ENCODE measurements at regions not wholly inside any gene's neighbourhood (a gene's known extent, or its start where the extent isn't known, plus 50 kb on each side); places are given as distances from the start of the nearest gene placed in this dataset.

DNA sequence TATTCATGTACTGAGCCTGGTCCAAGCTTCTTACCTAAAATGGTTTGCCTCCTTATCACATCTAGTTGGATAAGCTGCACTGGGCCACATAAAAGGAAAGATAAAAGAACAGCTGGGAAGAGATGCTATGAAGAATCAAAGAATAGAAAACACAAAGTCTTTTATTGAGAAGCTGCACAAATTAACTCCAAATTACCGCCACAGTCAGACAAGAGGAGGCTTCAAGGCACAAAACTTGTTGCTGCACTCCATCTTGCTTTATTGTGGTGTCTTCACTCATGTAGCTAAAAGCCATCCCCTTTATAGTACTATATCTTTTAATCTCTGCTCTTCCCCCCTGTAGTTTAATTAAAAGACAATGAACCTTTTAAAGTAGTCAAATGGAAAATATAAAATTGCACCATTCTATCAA, 330.6 kb upstream of the PMFBP1 start:
- no peak for DNase-seq (ENCODE audit: low spot score)

DNA sequence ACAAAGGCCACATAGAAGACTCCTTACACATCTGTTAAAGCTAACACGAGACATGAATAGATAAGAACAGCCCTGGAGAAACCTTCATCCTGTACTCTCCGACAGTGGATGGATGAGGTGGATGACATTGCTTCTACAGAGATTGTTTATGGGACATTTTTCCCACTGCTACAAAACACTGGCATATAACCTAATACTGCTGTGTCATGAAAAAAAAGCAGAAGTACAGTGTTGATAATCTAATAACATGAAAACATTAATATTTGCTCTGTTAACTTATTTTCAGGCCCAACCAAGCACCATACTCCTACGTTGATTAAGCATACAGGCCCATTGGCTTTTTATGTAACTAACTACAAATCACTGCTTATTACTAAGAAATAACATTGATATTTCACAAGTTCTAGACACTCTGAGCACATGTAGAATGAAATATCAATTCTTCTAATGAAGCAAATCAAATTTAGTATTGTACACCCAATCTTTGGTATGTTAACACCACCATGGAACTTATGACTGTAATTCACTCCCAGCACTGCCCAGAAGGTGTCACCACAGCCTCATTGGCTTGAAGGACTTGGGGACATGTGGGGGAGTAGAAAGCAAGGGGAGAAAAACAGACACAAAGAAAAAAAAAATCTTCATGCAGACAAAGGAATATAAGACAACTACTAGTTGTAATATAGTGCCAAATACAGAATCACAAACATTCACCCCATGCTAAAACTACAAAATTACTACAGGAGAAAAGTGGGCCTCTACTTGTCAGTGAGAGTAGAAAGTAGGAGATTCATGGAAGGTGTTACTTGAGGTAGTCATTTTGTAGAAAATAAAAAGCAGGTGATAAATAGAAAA, 330.0 kb upstream of the PMFBP1 start:
- peak; percentile 81 for DNase-seq (ENCODE audit: low spot score)

DNA sequence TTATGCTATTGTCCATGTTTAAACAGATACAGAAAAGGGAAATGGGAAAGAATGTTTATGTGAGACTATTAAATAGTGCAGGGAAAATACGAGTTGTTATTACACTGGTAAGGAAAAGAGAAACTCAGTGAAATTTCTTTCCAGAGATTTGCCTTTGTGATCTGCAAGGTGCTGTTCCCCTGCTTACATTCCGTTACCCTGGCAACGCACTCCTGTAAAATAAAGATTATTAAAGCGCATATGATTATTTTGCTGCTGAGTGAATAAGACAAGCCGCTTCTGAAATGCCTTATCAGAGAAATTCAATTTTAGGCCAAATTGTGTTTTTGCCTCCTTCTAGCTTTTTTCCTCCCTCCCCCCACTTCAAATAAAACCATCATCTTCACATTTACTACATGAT, 328.6 kb upstream of the PMFBP1 start:
- no peak for DNase-seq (ENCODE audit: low spot score)

DNA sequence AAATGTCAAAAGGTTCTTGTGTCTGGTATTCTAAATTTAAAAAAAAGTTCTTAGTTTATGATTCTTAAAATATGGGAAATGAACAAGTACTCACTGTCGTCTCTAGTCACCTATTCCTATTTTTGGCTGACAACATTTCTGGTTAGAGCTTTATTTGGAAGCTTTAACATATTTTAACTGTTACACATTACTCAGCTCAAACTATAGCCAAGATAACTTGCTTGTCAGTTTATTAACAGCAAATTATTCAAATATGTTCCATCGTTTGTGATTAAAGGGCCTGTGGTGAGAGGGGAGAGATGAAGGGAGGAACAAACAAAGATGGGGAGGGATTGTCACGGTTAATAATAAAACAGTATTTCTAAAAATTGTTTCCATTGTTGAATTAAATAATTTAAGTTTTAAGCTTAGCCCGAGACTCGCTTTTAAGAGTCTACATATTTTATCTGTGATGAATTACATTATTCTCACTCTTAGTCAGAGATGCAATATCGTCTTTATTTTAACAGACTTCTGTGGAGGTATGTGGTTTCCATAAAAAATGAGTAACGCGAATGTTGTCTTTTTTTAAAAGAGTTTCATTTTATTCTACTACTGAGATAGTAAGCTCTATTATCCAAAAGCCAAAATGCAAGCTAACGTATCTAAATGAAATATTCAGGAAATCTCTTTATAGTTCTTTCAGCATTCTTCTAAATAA, 321.9 kb upstream of the PMFBP1 start:
- peak; percentile 46 for DNase-seq (ENCODE audit: low spot score)

DNA sequence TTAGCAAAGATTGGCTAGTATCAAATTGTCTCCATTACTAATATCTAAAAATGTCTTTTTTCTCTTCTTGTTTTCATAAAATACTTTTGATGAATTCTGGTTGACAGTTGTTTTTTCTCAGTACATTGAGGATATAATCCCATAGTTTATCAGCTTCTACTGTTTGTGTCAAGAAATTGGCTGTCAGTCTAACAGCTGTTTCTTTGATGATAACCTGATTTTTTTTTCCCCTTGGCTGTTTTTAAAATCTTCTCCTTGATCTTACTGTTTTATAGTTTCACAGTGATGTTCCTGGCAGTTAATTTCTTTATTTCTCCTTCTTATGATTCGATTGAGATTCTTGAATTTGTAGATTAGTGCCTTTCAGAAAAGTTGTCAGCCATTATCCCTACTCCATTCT, 315.3 kb upstream of the PMFBP1 start:
- no peak for DNase-seq (ENCODE audit: low spot score)

DNA sequence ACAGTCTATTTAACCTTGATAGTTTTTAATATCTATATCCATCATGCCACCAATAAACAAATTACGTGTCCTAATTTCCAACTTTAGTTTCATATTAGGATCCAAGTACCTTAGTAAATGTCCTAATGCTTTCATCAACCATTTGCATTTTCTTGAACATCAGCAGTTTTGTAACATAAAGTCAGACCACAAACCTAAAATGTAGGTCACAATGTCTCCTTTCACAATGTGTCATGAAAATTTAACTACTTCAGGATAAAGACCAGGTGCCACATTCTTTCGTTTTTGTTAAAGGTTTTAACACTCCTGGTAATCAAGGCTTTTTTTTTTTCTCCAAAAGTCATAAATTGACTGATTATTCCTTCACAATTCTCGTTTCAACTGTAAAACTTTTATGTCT, 310.7 kb upstream of the PMFBP1 start:
- no peak for DNase-seq (ENCODE audit: low spot score)

DNA sequence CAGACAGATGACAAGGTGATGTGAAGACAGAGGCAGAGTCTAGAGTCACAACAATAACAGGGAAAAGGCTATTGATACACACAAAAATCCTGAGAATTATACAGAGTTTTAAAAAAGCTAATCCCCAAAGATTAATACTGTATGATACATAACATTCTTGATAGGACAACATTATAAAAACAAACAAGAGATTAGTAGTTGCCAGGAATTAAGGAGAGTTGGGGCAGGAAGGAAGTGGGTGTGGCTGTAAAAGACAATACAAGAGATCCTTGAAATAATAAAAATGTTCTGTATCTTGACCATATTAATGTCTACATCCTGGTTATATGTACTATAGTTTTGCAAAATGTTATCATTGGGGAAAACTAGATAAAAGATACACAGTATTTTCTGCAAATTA, 309.5 kb upstream of the PMFBP1 start:
- DNase-seq (ENCODE audit: low spot score): peak; percentile 5

DNA sequence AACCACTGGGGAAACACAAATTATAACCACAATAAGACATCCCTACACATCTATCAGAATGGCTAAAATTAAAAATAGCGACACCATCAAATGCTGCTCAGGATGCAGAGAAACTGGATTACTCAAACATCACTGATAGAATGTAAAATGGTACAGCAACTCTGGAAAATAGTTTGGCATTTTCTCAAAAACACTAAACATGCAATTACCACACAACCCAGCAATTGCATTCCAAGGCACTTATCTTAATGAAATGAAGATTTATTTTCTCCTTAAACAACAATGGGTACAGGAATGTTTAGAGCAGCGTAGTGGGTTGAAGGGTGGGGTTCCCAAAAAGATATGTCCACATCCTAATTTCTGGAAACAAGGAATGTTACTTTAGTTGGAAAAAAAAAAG, 309.0 kb upstream of the PMFBP1 start:
- DNase-seq (ENCODE audit: low spot score): peak; percentile 15

DNA sequence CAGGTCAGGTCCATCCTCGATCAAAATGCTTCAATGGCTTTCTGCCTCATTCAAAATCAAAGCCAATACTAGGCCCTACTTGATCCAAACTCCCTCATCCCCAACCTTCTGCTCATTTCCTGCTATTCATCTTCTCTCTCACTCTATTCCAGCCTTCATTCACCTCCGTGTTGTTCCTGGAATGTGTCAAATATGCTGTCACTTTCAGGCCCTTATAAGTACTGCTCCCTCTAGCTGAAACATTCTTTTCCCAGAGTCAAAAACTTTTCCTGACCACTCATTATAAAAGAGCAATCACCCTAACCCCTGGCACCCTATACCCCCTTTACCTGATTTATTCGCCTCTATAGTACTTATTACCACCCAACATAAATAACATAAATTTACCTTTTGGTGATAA, 303.7 kb upstream of the PMFBP1 start:
- no peak for DNase-seq (ENCODE audit: low spot score)

DNA sequence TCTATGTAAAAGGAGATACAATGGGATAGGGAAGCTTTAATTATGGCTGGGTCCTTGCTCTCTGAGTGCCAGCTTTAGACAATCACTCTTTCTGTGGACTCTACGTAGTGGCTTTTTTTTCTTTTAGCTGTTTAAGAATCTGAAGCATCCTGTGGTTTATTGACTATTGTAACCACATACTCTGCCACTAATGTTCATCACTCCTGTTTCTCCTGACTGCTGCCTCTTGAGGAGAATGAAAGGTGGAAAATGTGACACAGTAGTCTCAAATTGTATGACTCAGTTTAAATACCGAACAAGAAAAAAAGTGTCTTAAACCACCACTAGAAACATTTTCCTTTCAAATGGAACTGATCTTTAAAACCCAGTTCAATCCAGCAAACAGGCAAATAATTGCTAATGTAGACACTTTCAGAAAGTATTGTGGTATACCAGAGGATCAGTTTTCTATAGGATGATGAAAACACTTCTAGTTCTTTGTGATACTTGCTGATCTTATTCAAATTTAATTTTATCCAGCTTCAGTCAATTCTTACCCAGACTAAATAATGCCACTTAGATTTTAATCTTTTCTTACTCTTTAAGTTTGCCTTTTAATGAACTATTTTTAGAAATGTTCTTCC, 302.7 kb upstream of the PMFBP1 start:
- DNase-seq (ENCODE audit: low spot score): peak; percentile 61

DNA sequence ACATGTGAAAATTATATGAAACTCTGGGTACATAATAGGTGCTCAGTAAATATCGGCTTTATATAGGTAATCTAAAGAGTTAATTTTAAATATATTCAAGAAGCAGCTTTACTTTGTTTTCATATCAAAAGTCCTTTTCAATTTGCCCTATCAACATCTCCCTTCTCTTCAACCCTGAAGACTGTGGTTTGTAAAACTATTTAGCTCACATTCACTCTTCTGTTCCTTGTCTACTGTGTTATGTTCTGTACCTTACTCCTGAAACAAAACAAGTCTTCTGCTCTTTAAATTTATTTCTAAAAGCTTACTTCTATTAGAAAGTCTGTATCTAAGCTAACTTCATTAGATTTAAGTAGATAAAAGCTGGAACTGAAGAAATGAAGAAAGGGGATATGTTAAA, 301.7 kb upstream of the PMFBP1 start:
- no peak for DNase-seq (ENCODE audit: low spot score)

DNA sequence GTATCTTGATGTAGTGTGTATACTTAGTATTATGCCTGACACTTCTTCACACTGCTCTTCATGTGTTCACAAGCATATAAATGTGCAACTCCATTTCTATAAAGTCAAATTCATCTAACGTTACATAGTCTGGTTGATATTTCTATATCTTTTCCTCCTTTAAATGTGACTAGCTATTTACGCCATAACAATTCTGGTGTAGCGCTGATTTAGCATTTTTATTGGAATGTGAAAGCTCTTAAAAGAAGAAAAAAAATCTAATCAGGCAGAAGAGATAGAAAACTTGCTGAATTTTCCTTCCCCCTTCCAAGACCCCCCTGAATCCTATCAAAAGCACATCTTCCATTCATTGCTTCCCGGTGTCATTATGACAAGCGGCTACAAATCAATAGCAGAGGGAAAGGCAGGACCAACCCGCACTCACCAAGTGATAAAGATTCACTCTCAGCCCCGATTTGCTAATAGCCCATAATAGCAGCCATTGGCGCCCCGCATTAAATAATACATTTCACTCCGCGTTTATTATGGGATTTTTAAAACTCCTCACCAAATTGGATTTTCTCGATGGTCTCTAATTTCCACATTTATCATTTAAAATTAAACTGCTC, 299.5 kb upstream of the PMFBP1 start:
- no peak for DNase-seq (ENCODE audit: low spot score)

DNA sequence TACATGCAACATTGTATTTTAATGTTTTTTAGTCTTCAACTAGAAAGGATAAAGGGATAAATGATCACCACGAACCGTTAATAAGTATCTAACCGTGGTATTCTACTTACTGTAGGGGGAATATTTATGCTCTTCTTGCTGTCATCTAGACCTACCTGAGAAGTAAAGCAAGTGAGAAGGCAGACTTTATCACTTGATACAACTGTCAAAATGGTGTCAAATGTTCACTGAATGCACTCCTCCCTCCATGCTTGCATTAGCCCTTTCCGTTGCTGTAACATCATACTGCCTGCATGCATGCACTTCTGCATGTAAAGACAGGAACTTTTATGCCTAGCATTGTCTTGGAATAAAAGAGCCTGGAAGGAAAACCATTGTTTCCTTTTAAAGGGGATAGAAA, 298.6 kb upstream of the PMFBP1 start:
- no peak for DNase-seq (ENCODE audit: low spot score)

DNA sequence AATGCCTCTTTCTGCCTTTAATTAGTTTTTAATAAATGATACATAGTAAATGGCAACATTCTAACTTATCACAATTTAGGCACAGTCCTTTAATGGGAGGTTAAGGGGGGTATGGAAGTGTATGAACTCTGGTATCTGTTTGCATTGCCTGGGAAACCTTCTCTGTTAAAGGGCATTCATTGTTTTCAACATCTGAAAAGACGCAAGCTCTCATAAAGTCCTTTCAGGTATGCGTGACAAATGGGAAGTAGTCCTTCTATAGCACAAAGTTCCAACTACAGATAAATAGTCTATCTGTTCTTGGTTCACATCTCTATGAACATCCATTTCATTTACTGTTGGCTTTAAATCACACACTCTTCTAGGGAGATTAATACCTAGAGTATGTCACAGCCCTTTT, 298.0 kb upstream of the PMFBP1 start:
- DNase-seq (ENCODE audit: low spot score): no peak

DNA sequence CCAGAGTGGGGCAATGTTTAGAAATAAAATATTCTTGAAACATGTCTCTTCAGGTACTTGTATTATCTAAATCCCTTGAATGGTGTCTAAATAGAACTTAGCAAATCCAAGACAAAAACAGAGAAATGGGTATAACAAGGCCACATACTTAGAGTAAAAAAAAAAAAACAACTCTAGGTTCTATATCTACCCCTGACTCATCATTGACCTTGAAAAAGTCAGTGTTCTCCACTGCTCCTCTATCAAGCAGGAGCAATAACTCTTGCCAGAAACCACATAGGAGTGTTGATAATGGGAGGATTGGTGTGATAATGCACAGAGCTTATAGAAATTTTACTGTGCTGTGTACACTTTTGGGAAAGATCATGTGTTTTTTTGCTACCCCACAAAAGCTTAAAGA, 296.6 kb upstream of the PMFBP1 start:
- DNase-seq (ENCODE audit: low spot score): no peak

DNA sequence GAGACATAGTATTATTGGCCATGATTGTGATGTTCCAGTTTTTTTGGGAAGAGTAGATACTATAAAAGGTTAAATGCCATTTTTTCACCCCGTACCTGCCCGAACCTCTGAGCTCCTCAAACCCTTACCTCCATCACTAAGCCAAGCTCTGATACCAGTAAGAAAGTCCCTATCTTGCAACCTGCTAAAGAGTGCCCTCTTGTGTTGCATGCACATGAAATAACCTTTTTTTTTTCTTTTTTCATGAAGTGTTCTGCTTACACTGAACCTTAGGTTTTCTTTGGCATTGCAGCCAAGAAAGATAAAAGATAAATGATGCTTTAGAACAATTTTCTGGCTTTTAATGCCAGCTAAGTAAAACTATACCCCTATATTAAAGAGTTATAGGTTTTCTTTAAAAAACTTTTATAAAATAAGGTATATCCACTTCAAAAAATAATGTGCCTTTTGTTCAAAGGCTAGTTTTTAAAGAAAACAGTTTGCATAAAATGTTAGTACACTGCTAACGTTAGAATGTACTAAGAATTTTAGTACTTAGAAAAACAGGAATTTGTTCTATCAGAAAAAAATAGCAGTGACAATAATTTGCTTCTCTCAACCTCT, 295.3 kb upstream of the PMFBP1 start:
- peak; percentile 46 for DNase-seq (ENCODE audit: low spot score)

DNA sequence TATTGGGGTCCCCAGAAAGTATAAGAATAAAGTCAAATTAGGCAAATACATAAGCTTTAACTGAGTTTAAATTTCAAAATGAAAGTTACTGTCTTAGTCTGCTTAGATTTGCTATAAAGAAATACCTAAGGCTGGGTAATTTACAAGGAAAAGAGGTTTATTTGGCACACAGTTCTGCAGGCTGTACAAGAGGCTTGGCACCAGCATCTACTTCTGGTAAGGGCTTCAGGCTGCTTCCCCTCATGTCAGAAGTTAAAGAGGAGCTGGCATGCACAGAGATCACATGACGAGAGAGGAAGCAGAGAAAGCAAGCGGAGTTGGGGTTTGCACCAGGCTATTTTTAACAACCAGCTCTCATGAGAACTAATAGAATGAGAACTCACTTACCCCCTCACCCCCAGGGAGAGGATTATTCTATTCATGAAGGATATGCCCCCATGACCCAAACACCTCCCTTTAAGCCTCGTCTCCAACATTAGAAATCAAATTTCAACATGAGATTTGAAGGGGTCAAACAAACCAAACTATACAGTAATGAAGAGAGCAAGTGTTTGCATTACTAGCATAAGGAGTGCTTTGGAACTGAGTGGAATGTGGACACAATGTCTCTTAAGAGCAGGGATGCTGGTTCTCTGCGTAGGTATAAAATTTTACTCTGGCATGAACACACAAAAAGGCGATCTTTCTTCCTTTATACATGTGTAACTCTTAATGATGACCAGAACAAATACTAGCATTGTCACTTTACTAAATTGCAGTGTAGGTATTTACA, 292.8 kb upstream of the PMFBP1 start:
- DNase-seq (ENCODE audit: low spot score): no peak

DNA sequence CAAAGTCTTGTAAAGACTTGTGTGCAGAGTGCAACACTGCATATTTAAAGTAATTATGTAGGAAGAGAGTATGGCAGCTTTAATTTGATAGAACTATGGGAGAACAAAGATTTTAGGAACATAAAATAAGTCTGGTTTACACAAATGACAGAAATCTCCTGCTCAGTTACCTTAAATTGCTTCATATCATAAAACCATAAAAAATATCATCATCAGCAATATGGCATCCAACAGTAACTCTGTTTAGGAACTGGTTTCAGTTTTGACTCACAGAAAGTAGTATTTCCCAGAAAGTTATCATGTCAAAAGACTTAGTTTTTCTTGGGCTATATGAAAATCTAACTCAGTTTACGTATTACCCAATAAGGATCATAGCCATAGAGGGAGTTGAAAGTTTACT, 292.1 kb upstream of the PMFBP1 start:
- DNase-seq (ENCODE audit: low spot score): no peak

DNA sequence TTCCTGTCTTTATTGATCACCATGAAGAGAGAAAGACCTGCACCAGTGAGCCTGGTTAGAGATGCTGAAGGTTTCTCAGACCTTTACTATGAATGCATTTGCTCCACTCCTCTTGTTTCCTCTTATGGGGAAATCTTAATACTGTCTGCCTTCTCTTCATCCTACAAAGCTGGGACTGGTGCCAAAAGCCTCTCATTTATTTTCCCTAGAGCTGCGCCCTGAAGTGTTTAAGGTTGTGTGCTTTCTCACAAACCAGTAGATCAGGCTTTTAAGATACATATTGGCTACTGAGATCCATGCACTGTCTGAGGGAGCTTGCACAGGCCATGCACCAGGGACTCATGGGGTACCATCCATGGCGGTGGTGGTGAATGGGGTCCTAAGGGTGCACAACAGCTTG, 286.1 kb upstream of the PMFBP1 start:
- DNase-seq (ENCODE audit: low spot score): no peak

DNA sequence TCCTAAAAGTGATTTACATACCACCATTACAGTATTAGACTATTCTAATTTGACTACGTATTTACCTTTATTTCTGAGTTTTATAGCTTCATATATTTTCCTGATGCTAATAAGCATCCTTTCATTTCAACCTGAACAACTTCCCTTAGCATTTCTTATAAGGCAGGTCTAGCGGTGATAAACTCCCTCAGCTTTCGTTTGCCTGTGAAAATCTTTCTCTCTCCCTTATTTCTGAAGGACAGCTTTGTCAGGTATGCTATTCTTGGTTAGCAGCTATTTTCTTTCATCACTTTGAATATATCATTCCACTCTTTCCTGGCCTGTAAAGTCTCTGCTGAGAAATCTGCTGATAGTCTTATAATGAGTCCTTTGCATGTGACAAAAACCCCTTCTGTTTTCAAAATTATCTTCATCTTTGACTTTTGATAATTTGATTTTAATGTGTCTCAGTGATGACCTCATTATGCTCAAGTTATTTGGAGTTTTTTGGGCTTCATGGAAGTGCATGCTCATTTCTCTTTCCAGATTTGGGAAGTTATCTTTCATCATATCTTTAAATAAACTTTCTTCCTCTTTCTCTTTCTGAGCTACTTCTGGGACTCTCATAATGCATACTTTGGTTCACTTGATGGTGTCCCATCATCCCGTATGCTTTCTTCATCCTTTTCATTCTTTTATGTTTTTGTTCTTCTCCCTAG, 285.4 kb upstream of the PMFBP1 start:
- DNase-seq (ENCODE audit: low spot score): no peak
